Kidney (tissue), 13 donors: ENCODE measurements at regions not wholly inside any gene's neighbourhood (a gene's known extent, or its start where the extent isn't known, plus 50 kb on each side); places are given as distances from the start of the nearest gene placed in this dataset.
A peak's percentile ranks its signal among the peaks of the same experiment; 100 is the strongest.

Source experiments
- DNase-seq, 5 donors: peaks; one replicate each; pipeline ENCODE4 v3.0.0-alpha.2; 2013 to 2020
- FAIRE-seq: peaks from 2 replicates; lab custom pipeline; 2012; peaks lifted over from hg19 to GRCh38; lab: Jason Lieb, UNC
- H3K27ac ChIP-seq, 2 donors: one replicate each; pipeline ENCODE4 v1.7.0; 2013; ENCODE audit warnings: low read depth in 2 of 2, low read length in 2 of 2, inconsistent platforms in 1 of 2
- H3K27me3 ChIP-seq: one replicate; pipeline ENCODE4 v1.7.1; 2013; ENCODE audit warnings: low read length, inconsistent platforms; ENCODE audit not compliant: control insufficient read depth, insufficient read depth
- H3K36me3 ChIP-seq, 3 donors: one replicate each; pipeline versions ENCODE4 v1.7.0 to v1.7.1; 2013; ENCODE audit warnings: low read length in 3 of 3, control low read depth in 1 of 3, inconsistent platforms in 1 of 3; ENCODE audit not compliant: insufficient read depth in 3 of 3, control insufficient read depth in 2 of 3
- H3K4me1 ChIP-seq, 3 donors: one replicate each; pipeline versions ENCODE4 v1.7.0 to v1.7.1; 2013; ENCODE audit warnings: low read length in 3 of 3, inconsistent platforms in 1 of 3, low read depth in 1 of 3; ENCODE audit not compliant: control insufficient read depth in 2 of 3, insufficient read depth in 2 of 3
- H3K4me3 ChIP-seq, 3 donors: one replicate each; pipeline versions ENCODE4 v1.7.0 to v1.8.1; 2013; ENCODE audit warnings: low read length in 3 of 3, control low read depth in 1 of 3, inconsistent platforms in 1 of 3
- H3K9ac ChIP-seq, 3 donors: one replicate each; pipeline versions ENCODE4 v1.7.0 to v1.7.1; 2013; ENCODE audit warnings: low read length in 3 of 3, control low read depth in 1 of 3, inconsistent platforms in 1 of 3
- H3K9me3 ChIP-seq, 3 donors: one replicate each; pipeline versions ENCODE4 v1.7.0 to v1.7.1; 2013; ENCODE audit warnings: low read length in 3 of 3, control low read depth in 1 of 3, inconsistent platforms in 1 of 3; ENCODE audit not compliant: control insufficient read depth in 2 of 3, insufficient read depth in 1 of 3
- CTCF ChIP-seq: IDR thresholded peaks from 3 replicates; pipeline ENCODE4 v1.5.1; 2012; ENCODE audit warnings: mild to moderate bottlenecking, moderate library complexity, borderline replicate concordance; ENCODE audit not compliant: insufficient read depth; ENCODE audit errors: extremely low read depth
- intact Hi-C: fragments of 100-400 bp; cut with DNase I; formaldehyde crosslinking; loops from one replicate; pipeline ENCODE4 v1.11.1; 2022
- donor health status: control.
- donor health status: control.
- donor health status: control.
- donor health status: control.
- donor health status: control.
- donor health status: DM: yes; HTN: yes; CAD: no.
- donor health status: Normal renal cell carcinoma (clear cell type).

DNA sequence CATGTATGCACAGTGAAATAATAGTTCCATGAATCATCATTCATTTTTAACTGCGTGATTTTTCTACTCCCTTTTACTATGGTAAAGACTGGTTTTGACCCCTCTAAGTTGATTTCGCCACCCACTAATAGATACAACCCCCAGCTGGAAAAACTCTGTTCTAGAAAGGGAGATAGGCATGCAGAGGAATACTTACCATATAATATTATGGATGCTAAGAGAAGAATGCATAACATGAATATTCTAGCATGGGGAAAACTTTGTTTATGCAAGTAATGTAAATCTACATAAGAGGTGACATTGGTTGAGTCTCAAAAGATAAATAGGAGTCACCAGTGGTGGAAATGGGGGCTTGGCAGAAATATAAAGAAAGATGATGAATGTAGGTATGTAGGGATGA, 97.3 kb upstream of the MBL2 start:
- H3K36me3 ChIP-seq: no peaks in the 10 kb centered on the region
- TF ChIP-seq CTCF: no peak
- no peaks in the 10 kb centered on the region for H3K27me3 ChIP-seq
- H3K9ac ChIP-seq: no peak overlapping the region
- intact Hi-C loops: no loop called here
- H3K4me3 ChIP-seq: no peak overlapping the region
- H3K4me1 ChIP-seq: no peaks in the 10 kb centered on the region
- DNase-seq (no peak), FAIRE-seq (no peak)
- H3K27ac ChIP-seq: no peak overlapping the region
- no peaks in the 10 kb centered on the region for H3K9me3 ChIP-seq

GRCh38 chr10:52865213-52865612, 92.6 kb upstream of the MBL2 start:
- Histone ChIP-seq H3K9me3 (no peaks in the 10 kb centered on the region), H3K27ac (no peak overlapping the region), H3K36me3 (no peaks in the 10 kb centered on the region), H3K27me3 (no peaks in the 10 kb centered on the region), H3K9ac (no peak overlapping the region), H3K4me1 (no peaks in the 10 kb centered on the region), H3K4me3 (no peak overlapping the region)
- no peak for DNase-seq
- no peak for FAIRE-seq
- intact Hi-C loops: no loop called here
- TF ChIP-seq CTCF: no peak

DNA sequence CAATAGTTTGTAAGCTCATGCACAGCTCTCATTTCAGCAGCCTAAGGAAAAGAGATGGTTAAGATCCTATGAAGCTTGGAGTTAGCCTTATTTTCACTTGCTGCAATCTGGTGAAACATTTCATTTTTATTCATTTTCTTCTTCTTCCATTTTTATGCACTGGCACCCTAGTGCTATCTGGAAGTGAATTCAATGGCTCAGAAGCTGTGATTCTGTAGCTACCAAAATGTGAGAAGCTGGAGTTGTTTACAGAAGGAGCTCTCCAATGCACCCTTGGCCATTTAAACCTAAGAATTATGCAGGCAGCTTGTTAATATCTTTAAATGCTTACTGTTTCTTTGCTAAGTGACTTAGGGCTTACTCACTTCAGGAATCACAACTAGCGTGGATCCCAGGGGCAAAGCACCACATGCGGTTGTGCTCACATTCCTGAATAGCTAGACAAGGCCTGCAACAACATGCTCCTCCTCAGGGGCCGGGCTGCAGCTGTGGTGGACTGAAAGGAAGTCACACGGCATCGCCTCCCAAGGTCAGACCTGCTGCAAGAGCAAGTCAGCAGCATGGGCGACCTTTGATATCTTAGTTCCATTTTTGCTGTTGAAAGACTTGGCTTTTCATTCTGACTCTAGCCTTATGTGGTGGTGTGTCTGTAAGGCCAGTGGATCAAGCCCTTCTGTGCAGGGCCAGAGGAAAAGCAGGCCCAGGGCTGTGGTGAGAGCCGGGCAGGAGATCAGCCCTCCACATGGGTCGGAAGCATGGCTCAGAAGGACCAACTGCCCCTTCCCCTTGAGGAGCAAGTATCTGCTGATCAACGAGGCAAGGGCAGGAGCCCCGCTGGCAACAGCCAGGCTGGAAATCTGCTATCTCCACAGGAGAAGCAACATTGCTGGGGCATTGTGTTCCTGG, 91.9 kb upstream of the MBL2 start:
- no peak overlapping the region for H3K9ac ChIP-seq
- DNase-seq (peak in 4 of 5 donors; percentile 35 to 82 (median 50)), FAIRE-seq (no peak)

More for the DNA sequence above, 91.9 kb upstream of the MBL2 start:
- no peaks in the 10 kb centered on the region for H3K9me3 ChIP-seq
- TF ChIP-seq CTCF: no peak
- H3K27me3 ChIP-seq: no peaks in the 10 kb centered on the region
- no peak overlapping the region for H3K27ac ChIP-seq
- no peaks in the 10 kb centered on the region for H3K4me1 ChIP-seq
- H3K36me3 ChIP-seq: no peaks in the 10 kb centered on the region
- intact Hi-C loops: no loop called here
- no peak overlapping the region for H3K4me3 ChIP-seq
